HL-60 (cell line): ENCODE measurements at regions not wholly inside any gene's neighbourhood (a gene's known extent, or its start where the extent isn't known, plus 50 kb on each side); places are given as distances from the start of the nearest gene placed in this dataset.

ENCODE experiments used
- GABPA ChIP-seq: IDR thresholded peaks from 2 replicates; pipeline ENCODE4 v1.6.1; 2012; ENCODE audit warnings: low read depth
- POLR2AphosphoS5 ChIP-seq: IDR thresholded peaks from 2 replicates; pipeline ENCODE4 v1.6.1; 2012; ENCODE audit warnings: low read depth
- TF ChIP-seq, protein P1 (sequence below): IDR thresholded peaks from one replicate; pipeline ENCODE4 v1.5.1; 2011; ENCODE audit warnings: low read length, control low read depth, inconsistent platforms; ENCODE audit not compliant: insufficient read depth
- TF ChIP-seq, protein P2 (sequence below): IDR thresholded peaks from 2 replicates; pipeline ENCODE4 v1.6.1; 2012; ENCODE audit warnings: low read depth; ENCODE audit not compliant: insufficient replicate concordance

DNA sequence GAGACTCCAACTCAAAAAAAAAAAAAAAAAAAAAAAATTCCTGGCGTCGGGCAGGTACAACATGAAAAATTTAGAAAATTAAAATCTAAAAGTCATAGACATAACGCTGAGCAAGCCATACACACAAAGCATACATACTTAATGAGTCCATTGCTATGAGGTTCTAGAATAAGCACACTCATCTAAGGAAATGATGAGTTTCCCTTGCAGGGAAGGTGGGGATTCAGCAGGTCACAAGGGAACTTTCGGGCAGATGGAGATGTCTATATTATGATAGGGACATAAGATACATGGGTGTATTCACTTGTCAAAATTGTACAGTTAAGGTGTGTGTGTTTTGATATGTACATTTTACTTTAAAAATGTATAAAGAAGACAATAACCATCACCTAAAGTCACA, 120.2 kb upstream of the LIPC start:
- TF ChIP-seq, protein P1, sequence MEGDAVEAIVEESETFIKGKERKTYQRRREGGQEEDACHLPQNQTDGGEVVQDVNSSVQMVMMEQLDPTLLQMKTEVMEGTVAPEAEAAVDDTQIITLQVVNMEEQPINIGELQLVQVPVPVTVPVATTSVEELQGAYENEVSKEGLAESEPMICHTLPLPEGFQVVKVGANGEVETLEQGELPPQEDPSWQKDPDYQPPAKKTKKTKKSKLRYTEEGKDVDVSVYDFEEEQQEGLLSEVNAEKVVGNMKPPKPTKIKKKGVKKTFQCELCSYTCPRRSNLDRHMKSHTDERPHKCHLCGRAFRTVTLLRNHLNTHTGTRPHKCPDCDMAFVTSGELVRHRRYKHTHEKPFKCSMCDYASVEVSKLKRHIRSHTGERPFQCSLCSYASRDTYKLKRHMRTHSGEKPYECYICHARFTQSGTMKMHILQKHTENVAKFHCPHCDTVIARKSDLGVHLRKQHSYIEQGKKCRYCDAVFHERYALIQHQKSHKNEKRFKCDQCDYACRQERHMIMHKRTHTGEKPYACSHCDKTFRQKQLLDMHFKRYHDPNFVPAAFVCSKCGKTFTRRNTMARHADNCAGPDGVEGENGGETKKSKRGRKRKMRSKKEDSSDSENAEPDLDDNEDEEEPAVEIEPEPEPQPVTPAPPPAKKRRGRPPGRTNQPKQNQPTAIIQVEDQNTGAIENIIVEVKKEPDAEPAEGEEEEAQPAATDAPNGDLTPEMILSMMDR, result no peak
- TF ChIP-seq POLR2AphosphoS5 (no peak), GABPA (no peak)
- TF ChIP-seq, protein P2, sequence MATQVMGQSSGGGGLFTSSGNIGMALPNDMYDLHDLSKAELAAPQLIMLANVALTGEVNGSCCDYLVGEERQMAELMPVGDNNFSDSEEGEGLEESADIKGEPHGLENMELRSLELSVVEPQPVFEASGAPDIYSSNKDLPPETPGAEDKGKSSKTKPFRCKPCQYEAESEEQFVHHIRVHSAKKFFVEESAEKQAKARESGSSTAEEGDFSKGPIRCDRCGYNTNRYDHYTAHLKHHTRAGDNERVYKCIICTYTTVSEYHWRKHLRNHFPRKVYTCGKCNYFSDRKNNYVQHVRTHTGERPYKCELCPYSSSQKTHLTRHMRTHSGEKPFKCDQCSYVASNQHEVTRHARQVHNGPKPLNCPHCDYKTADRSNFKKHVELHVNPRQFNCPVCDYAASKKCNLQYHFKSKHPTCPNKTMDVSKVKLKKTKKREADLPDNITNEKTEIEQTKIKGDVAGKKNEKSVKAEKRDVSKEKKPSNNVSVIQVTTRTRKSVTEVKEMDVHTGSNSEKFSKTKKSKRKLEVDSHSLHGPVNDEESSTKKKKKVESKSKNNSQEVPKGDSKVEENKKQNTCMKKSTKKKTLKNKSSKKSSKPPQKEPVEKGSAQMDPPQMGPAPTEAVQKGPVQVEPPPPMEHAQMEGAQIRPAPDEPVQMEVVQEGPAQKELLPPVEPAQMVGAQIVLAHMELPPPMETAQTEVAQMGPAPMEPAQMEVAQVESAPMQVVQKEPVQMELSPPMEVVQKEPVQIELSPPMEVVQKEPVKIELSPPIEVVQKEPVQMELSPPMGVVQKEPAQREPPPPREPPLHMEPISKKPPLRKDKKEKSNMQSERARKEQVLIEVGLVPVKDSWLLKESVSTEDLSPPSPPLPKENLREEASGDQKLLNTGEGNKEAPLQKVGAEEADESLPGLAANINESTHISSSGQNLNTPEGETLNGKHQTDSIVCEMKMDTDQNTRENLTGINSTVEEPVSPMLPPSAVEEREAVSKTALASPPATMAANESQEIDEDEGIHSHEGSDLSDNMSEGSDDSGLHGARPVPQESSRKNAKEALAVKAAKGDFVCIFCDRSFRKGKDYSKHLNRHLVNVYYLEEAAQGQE, result no peak
